SU-DHL-6 (cell line): ENCODE measurements at regions not wholly inside any gene's neighbourhood (a gene's known extent, or its start where the extent isn't known, plus 50 kb on each side); places are given as distances from the start of the nearest gene placed in this dataset.

Source experiments
- H2AFZ ChIP-seq: fragments of 200-600 bp; sonication (generic); 2 replicates; pipeline ENCODE4 v1.6.1; 2014; ENCODE audit warnings: low read depth, mild to moderate bottlenecking, moderate library complexity, mixed read lengths, antibody characterized with exemption, low read length; ENCODE audit not compliant: severe bottlenecking
- H3F3A ChIP-seq: fragments of 200-600 bp; shearing (Covaris generic); 2 replicates; pipeline ENCODE4 v1.6.0; 2016; ENCODE audit warnings: antibody characterized with exemption, mild to moderate bottlenecking; ENCODE audit not compliant: insufficient read depth
- H3K27ac ChIP-seq: fragments of 200-600 bp; sonication (generic); 2 replicates; pipeline ENCODE4 v1.5.1; 2016; ENCODE audit warnings: low read depth, mild to moderate bottlenecking, low read length, moderate library complexity, mixed read lengths
- H3K27me3 ChIP-seq: fragments of 200-600 bp; sonication (generic), shearing (Covaris generic); 2 replicates; pipeline ENCODE4 v1.6.0; 2014; ENCODE audit warnings: mild to moderate bottlenecking, low read length
- H3K36me3 ChIP-seq: fragments of 200-600 bp; sonication (generic); 2 replicates; pipeline ENCODE4 v1.6.1; 2014; ENCODE audit warnings: mild to moderate bottlenecking, low read length, mixed read lengths
- H3K4me2 ChIP-seq: fragments of 300-600, 200-600 bp; shearing (Covaris generic), sonication (generic); 2 replicates; pipeline ENCODE4 v1.6.0; 2014; ENCODE audit warnings: low read length, low read depth, mild to moderate bottlenecking; ENCODE audit not compliant: poor library complexity, severe bottlenecking
- H3K4me3 ChIP-seq: fragments of 200-600 bp; sonication (generic); 2 replicates; pipeline ENCODE4 v1.5.1; 2014; ENCODE audit warnings: antibody characterized with exemption, low read length, mild to moderate bottlenecking, mixed read lengths; ENCODE audit not compliant: insufficient read depth, poor library complexity, severe bottlenecking
- H3K79me2 ChIP-seq: fragments of 200-600 bp; sonication (generic); 2 replicates; pipeline ENCODE4 v1.6.1; 2014; ENCODE audit warnings: mild to moderate bottlenecking, low read length, moderate library complexity; ENCODE audit not compliant: insufficient read depth
- H3K9ac ChIP-seq: fragments of 200-600 bp; sonication (generic); 2 replicates; pipeline ENCODE4 v1.7.0; 2014; ENCODE audit warnings: mild to moderate bottlenecking, low read length
- H3K9me2 ChIP-seq: fragments of 200-600 bp; sonication (generic); replicated peaks from 2 replicates; pipeline ENCODE4 v1.6.1; 2014; ENCODE audit warnings: low read length; ENCODE audit not compliant: insufficient read depth
- H3K9me3 ChIP-seq: fragments of 200-600 bp; sonication (generic); 2 replicates; pipeline ENCODE4 v1.6.1; 2014; ENCODE audit warnings: low read length, mixed read lengths; ENCODE audit not compliant: insufficient read depth
- H4K20me1 ChIP-seq: fragments of 200-600 bp; sonication (generic); 2 replicates; pipeline ENCODE4 v1.6.1; 2014; ENCODE audit warnings: low read depth, mild to moderate bottlenecking, antibody characterized with exemption, low read length, moderate library complexity, mixed read lengths
- EZH2phosphoT487 ChIP-seq: fragments of 200-600 bp; sonication (generic), shearing (Covaris generic); conservative IDR thresholded peaks from 2 replicates; pipeline ENCODE4 v1.6.1; 2018; ENCODE audit warnings: mild to moderate bottlenecking, antibody characterized with exemption, low read length, moderate library complexity, mixed read lengths
- TF ChIP-seq, protein P1 (sequence below): fragments of 200-600 bp; sonication (generic); IDR thresholded peaks from one replicate; pipeline ENCODE4 v1.5.1; 2017; ENCODE audit warnings: antibody characterized with exemption, mild to moderate bottlenecking, low read length, moderate library complexity; ENCODE audit not compliant: insufficient read depth, poor library complexity, severe bottlenecking

DNA sequence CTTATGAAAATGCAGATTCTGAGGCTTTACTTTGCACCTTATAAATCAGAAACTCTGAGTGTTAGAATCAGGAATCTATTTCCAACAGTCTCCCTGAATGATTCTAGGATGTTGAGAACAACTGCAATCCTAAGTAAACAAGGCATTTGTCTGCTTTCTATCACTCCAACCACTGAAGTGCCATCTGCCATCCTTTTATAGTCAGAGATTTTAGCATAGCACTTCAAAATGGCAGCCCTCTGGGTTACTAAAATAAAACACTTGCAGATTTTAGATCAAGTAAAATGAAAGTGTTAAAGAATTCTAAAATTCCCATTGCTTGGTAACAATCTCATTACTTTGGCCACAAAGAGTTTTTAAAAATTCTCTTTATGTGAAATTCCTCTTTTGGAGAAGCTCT is 258.9 kb downstream of the CD109 start:
- no peak overlapping the region for H2AFZ ChIP-seq
- H3K4me3 ChIP-seq, result no peak overlapping the region
- TF ChIP-seq EZH2phosphoT487, result no peak
- TF ChIP-seq, protein P1, sequence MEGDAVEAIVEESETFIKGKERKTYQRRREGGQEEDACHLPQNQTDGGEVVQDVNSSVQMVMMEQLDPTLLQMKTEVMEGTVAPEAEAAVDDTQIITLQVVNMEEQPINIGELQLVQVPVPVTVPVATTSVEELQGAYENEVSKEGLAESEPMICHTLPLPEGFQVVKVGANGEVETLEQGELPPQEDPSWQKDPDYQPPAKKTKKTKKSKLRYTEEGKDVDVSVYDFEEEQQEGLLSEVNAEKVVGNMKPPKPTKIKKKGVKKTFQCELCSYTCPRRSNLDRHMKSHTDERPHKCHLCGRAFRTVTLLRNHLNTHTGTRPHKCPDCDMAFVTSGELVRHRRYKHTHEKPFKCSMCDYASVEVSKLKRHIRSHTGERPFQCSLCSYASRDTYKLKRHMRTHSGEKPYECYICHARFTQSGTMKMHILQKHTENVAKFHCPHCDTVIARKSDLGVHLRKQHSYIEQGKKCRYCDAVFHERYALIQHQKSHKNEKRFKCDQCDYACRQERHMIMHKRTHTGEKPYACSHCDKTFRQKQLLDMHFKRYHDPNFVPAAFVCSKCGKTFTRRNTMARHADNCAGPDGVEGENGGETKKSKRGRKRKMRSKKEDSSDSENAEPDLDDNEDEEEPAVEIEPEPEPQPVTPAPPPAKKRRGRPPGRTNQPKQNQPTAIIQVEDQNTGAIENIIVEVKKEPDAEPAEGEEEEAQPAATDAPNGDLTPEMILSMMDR, result no peak
- no peaks in the 10 kb centered on the region for H3K9me2 ChIP-seq
- H3F3A ChIP-seq, result no peaks in the 10 kb centered on the region
- H3K79me2 ChIP-seq, result no peaks in the 10 kb centered on the region
- no peaks in the 10 kb centered on the region for H3K9me3 ChIP-seq
- no peak overlapping the region for H3K9ac ChIP-seq
- H3K27me3 ChIP-seq, result no peaks in the 10 kb centered on the region
- H3K27ac ChIP-seq, result no peak overlapping the region
- H3K4me2 ChIP-seq, result no peak overlapping the region
- H4K20me1 ChIP-seq, result no peaks in the 10 kb centered on the region
- H3K36me3 ChIP-seq, result no peaks in the 10 kb centered on the region

DNA sequence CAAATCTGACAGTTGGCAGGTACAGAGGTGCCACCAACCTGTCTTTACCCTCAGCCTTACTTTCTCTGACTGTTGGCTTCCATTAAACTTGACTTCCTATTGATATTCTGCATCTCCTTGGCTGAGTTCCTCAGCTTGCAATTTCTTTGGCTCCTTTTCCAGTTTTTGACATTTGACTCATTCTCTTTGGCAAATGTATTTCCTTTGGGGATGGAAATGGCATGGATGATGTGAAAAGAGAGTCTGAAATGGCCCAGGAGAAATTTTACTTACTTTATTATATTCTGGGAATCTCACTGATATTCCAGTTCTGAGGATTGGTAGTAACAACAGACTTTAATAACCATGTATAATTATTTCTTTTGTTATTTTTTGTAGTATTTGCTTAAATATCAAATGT is 255.2 kb downstream of the CD109 start:
- Histone ChIP-seq H2AFZ (no peak overlapping the region), H3K9me3 (no peaks in the 10 kb centered on the region), H3F3A (no peaks in the 10 kb centered on the region), H3K27ac (no peak overlapping the region), H3K9ac (no peak overlapping the region), H3K79me2 (no peaks in the 10 kb centered on the region), H4K20me1 (no peaks in the 10 kb centered on the region), H3K9me2 (no peaks in the 10 kb centered on the region), H3K27me3 (no peaks in the 10 kb centered on the region), H3K4me2 (no peak overlapping the region), H3K36me3 (no peaks in the 10 kb centered on the region), H3K4me3 (no peak overlapping the region)
- TF ChIP-seq, protein P1, result no peak
- no peak for TF ChIP-seq EZH2phosphoT487

DNA sequence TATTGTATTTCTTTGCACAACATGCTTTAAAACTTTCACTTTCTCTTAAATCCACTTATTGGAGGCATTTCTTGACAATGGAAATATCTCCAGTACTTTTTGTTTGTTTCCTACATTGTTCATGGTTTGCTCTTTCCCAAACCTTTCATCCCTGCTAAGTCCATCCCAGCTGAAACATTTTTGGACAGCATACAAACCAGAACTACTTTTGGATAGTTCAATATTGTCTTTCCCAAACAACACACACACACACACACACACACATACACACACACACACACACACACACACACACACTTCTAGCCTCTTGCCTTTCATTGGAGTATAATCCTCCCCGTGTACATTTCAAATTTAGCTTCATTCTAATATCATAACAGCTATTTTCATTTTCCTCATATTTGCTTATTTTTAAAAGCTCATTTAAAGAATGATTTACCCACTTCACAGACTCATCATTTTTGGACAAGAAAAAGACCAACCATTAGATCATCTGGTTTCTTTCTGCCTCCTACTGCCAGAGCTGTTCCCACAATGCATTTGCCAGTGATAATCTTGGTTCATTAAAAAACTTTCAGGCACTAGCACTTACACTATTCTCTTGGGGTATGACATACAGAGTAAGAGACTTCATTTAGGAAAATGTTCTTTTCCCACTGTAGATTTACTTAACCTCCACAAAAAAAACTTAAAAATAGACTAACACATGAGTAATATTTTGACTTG is 248.1 kb downstream of the CD109 start:
- H3F3A ChIP-seq, result no peaks in the 10 kb centered on the region
- no peaks in the 10 kb centered on the region for H3K9me3 ChIP-seq
- no peak overlapping the region for H2AFZ ChIP-seq
- no peak overlapping the region for H3K4me2 ChIP-seq
- H3K27ac ChIP-seq, result no peak overlapping the region
- no peak overlapping the region for H3K9ac ChIP-seq
- H3K36me3 ChIP-seq, result no peaks in the 10 kb centered on the region
- no peaks in the 10 kb centered on the region for H4K20me1 ChIP-seq
- no peaks in the 10 kb centered on the region for H3K9me2 ChIP-seq
- H3K4me3 ChIP-seq, result no peak overlapping the region
- no peaks in the 10 kb centered on the region for H3K79me2 ChIP-seq
- TF ChIP-seq EZH2phosphoT487, result no peak
- TF ChIP-seq, protein P1, result no peak
- H3K27me3 ChIP-seq, result no peaks in the 10 kb centered on the region
